ENCODE measurements at regions not wholly inside any gene's neighbourhood (a gene's known extent, or its start where the extent isn't known, plus 50 kb on each side); places are given as distances from the start of the nearest gene placed in this dataset.

DNA sequence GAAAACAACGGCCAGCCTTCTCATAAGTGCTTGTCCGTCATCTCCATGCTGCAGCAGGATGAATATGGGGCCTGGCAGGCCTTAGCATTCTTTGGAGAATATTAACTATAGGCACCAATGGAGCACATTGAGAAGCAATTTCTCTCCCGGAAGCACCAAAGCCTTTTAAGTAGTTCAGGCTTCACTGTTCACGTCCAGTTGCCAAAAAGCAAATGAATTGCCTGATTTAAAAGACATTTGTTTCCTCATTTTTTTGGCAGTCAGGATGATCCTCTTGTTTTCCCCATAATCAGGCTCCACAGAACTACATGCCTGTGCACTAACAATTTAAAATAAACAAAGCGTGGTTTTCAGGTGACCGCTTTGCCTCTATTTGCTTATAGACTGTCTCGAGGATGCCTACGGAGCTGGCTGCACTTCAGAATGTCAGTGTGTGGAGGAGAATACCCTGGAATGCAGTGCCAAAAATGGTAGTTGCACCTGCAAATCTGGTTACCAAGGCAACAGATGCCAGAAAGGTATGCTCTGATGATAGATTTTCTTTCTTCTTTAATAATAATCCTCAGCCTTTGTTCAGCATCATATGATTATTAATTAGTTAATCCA is 725.2 kb upstream of the GOLIM4 start:
- TF ChIP-seq, protein P1, sequence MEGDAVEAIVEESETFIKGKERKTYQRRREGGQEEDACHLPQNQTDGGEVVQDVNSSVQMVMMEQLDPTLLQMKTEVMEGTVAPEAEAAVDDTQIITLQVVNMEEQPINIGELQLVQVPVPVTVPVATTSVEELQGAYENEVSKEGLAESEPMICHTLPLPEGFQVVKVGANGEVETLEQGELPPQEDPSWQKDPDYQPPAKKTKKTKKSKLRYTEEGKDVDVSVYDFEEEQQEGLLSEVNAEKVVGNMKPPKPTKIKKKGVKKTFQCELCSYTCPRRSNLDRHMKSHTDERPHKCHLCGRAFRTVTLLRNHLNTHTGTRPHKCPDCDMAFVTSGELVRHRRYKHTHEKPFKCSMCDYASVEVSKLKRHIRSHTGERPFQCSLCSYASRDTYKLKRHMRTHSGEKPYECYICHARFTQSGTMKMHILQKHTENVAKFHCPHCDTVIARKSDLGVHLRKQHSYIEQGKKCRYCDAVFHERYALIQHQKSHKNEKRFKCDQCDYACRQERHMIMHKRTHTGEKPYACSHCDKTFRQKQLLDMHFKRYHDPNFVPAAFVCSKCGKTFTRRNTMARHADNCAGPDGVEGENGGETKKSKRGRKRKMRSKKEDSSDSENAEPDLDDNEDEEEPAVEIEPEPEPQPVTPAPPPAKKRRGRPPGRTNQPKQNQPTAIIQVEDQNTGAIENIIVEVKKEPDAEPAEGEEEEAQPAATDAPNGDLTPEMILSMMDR (IDR thresholded peaks at IDR 0.05; ENCODE audit: poor library complexity), result no peak
- TF ChIP-seq EZH2 (IDR thresholded peaks at IDR 0.05; ENCODE audit: borderline replicate concordance), result no peak
